Common myeloid progenitor, CD34-positive (primary cell): ENCODE measurements at regions not wholly inside any gene's neighbourhood (a gene's known extent, or its start where the extent isn't known, plus 50 kb on each side); places are given as distances from the start of the nearest gene placed in this dataset.

Source experiments
- CTCF ChIA-PET: fragments of 350-600 bp; sonication (Branson Sonifier 250); formaldehyde crosslinking; loops from one replicate; lab custom pipeline; 2021; ENCODE audit warnings: antibody characterized with exemption; lab: Charles Lee
- POLR2A ChIA-PET: fragments of 350-600 bp; sonication (Branson Sonifier 250); formaldehyde crosslinking; loops from one replicate; lab custom pipeline; 2021; ENCODE audit warnings: antibody characterized with exemption; lab: Charles Lee
- DNase-seq, 3 donors: peaks; one replicate each; pipeline versions ENCODE4 v3.0.0 to v3.0.0-alpha.2; 2013
- H3K27ac ChIP-seq, 2 experiments: 1 replicate in 1 of 2; 2 replicates in 1 of 2; pipeline ENCODE4 v1.7.0; 2013; ENCODE audit warnings: inconsistent platforms in 2 of 2, low read length in 2 of 2, mild to moderate bottlenecking in 2 of 2, low read depth in 1 of 2, moderate library complexity in 1 of 2; ENCODE audit not compliant: severe bottlenecking in 2 of 2, insufficient read depth in 1 of 2, poor library complexity in 1 of 2
- H3K27me3 ChIP-seq, 5 experiments: replicated peaks in 2 of 5; 1 replicate in 3 of 5; 2 replicates in 2 of 5; pipeline versions ENCODE4 v1.6.1 to v1.7.0; 2013; ENCODE audit warnings: low read length in 4 of 5, mild to moderate bottlenecking in 2 of 5, moderate library complexity in 2 of 5, inconsistent platforms in 1 of 5; ENCODE audit not compliant: insufficient read depth in 5 of 5, control insufficient read depth in 4 of 5
- H3K36me3 ChIP-seq, 4 experiments: 1 replicate in 2 of 4; 2 replicates in 2 of 4; pipeline versions ENCODE4 v1.6.1 to v1.7.0; 2013; ENCODE audit warnings: low read length in 3 of 4, control low read depth in 1 of 4, mild to moderate bottlenecking in 1 of 4; ENCODE audit not compliant: control insufficient read depth in 4 of 4, insufficient read depth in 4 of 4
- H3K4me1 ChIP-seq, 4 experiments: 1 replicate in 3 of 4; 2 replicates in 1 of 4; pipeline versions ENCODE4 v1.6.1 to v1.7.1; 2013; ENCODE audit warnings: low read length in 3 of 4, mild to moderate bottlenecking in 3 of 4, control low read depth in 1 of 4, inconsistent platforms in 1 of 4, moderate library complexity in 1 of 4; ENCODE audit not compliant: control insufficient read depth in 4 of 4, insufficient read depth in 4 of 4; ENCODE audit errors: control extremely low read depth in 1 of 4
- H3K4me3 ChIP-seq, 7 experiments: 1 replicate in 4 of 7; 2 replicates in 3 of 7; pipeline versions ENCODE4 v1.5.1 to v1.7.0; 2013; ENCODE audit warnings: mild to moderate bottlenecking in 7 of 7, low read length in 6 of 7, moderate library complexity in 6 of 7, inconsistent platforms in 2 of 7, low read depth in 2 of 7, control low read depth in 1 of 7; ENCODE audit not compliant: insufficient read depth in 4 of 7, control insufficient read depth in 1 of 7; ENCODE audit errors: extremely low read depth in 1 of 7
- H3K9me3 ChIP-seq, 5 experiments: 1 replicate in 4 of 5; 2 replicates in 1 of 5; pipeline versions ENCODE4 v1.6.1 to v1.7.1; 2013; ENCODE audit warnings: low read length in 4 of 5, mild to moderate bottlenecking in 2 of 5, inconsistent platforms in 1 of 5, low read depth in 1 of 5, moderate library complexity in 1 of 5; ENCODE audit not compliant: control insufficient read depth in 4 of 5, insufficient read depth in 2 of 5; ENCODE audit errors: control extremely low read depth in 1 of 5
- WGBS: methylation state at CpG from one replicate; pipeline ENCODE4 v1.1.5; 2013; ENCODE audit not compliant: insufficient coverage; 5-methylcytosine and 5-hydroxymethylcytosine counted together

DNA sequence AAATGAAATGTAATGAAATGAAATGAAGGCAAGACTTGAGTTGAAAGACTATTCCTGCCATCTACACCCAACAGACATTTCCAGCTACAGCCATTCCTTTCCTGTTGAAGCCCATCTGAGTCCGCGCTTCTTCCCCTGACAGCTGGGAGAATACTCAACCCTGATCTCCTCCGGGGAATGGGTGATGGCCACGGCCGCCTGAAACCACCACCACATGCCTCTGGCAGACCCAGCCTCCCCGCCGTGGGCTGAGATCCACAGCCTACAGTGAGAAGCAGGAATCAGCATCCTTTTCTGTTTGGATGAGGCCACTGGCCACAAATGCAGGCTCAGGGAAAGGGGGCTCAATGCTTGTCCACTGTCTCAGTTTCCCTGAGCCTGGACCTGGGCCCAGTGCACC is 130.3 kb downstream of the NCOR2 start:
- 94% methylated on average over 7 of the region's 7 CpGs for WGBS
- H3K27ac ChIP-seq = no peak overlapping the region
- peaks cover 0 to 36% (median 20%) of the 10 kb centered on the region in 4 experiments for H3K36me3 ChIP-seq
- ChIA-PET CTCF (interaction anchor here (0.5 to 1.9 kb wide), 4 partner anchors 11 to 28 kb away, joined by 3 to 5 read pairs (median 4); no protein-coding TSS in a partner anchor), POLR2A (no interaction called here)
- DNase-seq = no peak
- H3K27me3 ChIP-seq = no peaks in the 10 kb centered on the region
- H3K4me1 ChIP-seq = peaks cover 0 to 14% (median 13%) of the 10 kb centered on the region in 4 experiments
- no peaks in the 10 kb centered on the region for H3K9me3 ChIP-seq
- no peak overlapping the region for H3K4me3 ChIP-seq

- ChIA-PET POLR2A (no interaction called here), CTCF (interaction anchor here (0.5 to 1.9 kb wide), 6 partner anchors 10 to 109 kb away, joined by 3 to 5 read pairs (median 3); no protein-coding TSS in a partner anchor)
- Histone ChIP-seq H3K27me3 (no peaks in the 10 kb centered on the region), H3K4me1 (peaks cover 0 to 22% (median 18%) of the 10 kb centered on the region in 4 experiments), H3K27ac (no peak overlapping the region), H3K9me3 (no peaks in the 10 kb centered on the region), H3K4me3 (no peak overlapping the region), H3K36me3 (peaks cover 0 to 34% (median 15%) of the 10 kb centered on the region in 4 experiments)
- no peak for DNase-seq
- 96% methylated on average over 4 of the region's 8 CpGs for WGBS
These were observed 131.0 kb downstream of the NCOR2 start for GRCh38 chr12:124436366-124436765.

DNA sequence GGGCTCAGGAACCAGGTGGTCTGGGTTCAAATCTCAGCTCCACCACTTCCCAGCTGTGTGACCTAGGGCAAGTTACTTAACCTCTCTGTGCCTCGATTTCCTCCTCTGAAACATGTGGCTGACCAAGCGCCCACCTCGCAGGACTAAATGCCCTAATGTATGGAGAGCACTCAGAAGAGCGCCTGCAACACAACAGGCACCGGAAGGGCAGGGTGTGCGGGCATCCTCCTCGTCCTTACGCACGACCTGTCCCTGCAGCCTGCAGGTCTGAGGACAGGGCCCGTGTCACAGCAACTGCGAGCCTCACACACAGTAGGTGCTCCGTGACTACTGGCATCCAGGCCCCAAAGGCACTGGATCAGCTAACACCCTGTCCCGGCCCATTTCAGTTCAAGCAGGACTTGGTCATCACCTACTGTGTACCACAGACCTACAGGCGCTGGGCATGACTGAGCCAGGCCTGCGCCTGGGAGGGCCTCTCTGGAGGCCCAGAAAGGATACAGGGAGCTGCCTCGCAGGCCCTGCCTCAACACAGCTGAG is 131.5 kb downstream of the NCOR2 start:
- no peak overlapping the region for H3K4me3 ChIP-seq
- H3K27me3 ChIP-seq = no peaks in the 10 kb centered on the region
- ChIA-PET POLR2A (no interaction called here), CTCF (interaction anchor here (0.8 to 1.9 kb wide), 6 partner anchors 10 to 315 kb away, joined by 3 to 5 read pairs (median 3); no protein-coding TSS in a partner anchor)
- peaks cover 0 to 22% (median 18%) of the 10 kb centered on the region in 4 experiments for H3K4me1 ChIP-seq
- H3K27ac ChIP-seq = no peak overlapping the region
- no peak for DNase-seq
- peaks cover 0 to 33% (median 17%) of the 10 kb centered on the region in 4 experiments for H3K36me3 ChIP-seq
- 96% methylated on average over 13 of the region's 16 CpGs for WGBS
- H3K9me3 ChIP-seq = no peaks in the 10 kb centered on the region

GRCh38 chr12:124434951-124435805 is 132.2 kb downstream of the NCOR2 start:
- H3K4me1 ChIP-seq = peaks cover 0 to 22% (median 18%) of the 10 kb centered on the region in 4 experiments
- 84% methylated on average over 13 of the region's 17 CpGs for WGBS
- no peak overlapping the region for H3K27ac ChIP-seq
- CTCF ChIA-PET = interaction anchor here (0.8 to 1.6 kb wide), 7 partner anchors 11 to 316 kb away, joined by 3 to 4 read pairs (median 3); no protein-coding TSS in a partner anchor
- H3K4me3 ChIP-seq = no peak overlapping the region
- peaks cover 0 to 35% (median 22%) of the 10 kb centered on the region in 4 experiments for H3K36me3 ChIP-seq
- POLR2A ChIA-PET = no interaction called here
- H3K9me3 ChIP-seq = no peaks in the 10 kb centered on the region
- no peaks in the 10 kb centered on the region for H3K27me3 ChIP-seq
- no peak for DNase-seq

DNA sequence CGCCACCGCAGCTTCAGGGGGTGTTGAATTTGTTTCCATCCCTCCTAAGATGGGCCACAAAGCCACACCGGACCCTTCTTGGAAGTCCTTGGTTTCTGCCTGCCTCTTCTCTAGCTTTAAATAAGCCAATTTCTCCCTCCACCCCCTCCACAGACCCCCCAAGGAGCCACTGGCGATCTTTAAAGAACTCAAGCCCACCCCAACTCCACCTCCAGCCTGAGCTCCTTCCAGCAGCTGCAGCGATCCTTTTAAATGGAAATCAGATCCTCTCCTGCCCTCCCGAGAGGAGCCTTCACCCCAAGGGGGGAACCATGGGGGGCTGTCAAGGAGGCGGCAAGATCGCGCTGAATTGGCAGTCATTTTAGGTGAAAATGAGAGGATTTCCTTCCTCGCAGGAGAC is 133.1 kb downstream of the NCOR2 start:
- POLR2A ChIA-PET = no interaction called here
- Histone ChIP-seq H3K36me3 (peaks cover 0 to 43% (median 29%) of the 10 kb centered on the region in 4 experiments), H3K27ac (no peak overlapping the region), H3K4me3 (no peak overlapping the region), H3K4me1 (peaks cover 0 to 26% (median 18%) of the 10 kb centered on the region in 4 experiments), H3K27me3 (no peaks in the 10 kb centered on the region), H3K9me3 (no peaks in the 10 kb centered on the region)
- DNase-seq = no peak
- CTCF ChIA-PET = interaction anchor here (1.0 to 1.4 kb wide), 3 partner anchors 14 to 35 kb away, joined by 3 to 4 read pairs (median 4); no protein-coding TSS in a partner anchor
- 97% methylated on average over 9 of the region's 10 CpGs for WGBS

- peaks cover 0 to 31% (median 18%) of the 10 kb centered on the region in 4 experiments for H3K4me1 ChIP-seq
- no peaks in the 10 kb centered on the region for H3K27me3 ChIP-seq
- H3K9me3 ChIP-seq = no peaks in the 10 kb centered on the region
- H3K36me3 ChIP-seq = peaks cover 0 to 46% (median 32%) of the 10 kb centered on the region in 4 experiments
- no peak overlapping the region for H3K4me3 ChIP-seq
- ChIA-PET CTCF (interaction anchor here (0.7 to 1.4 kb wide), 3 partner anchors 16 to 334 kb away, joined by 3 to 4 read pairs (median 3); no protein-coding TSS in a partner anchor), POLR2A (no interaction called here)
- H3K27ac ChIP-seq = no peak overlapping the region
- WGBS = 100% methylated on average over 1 of the region's 8 CpGs
- DNase-seq = no peak
These were observed 133.5 kb downstream of the NCOR2 start for GRCh38 chr12:124433879-124434278.
